ENCODE measurements at regions not wholly inside any gene's neighbourhood (a gene's known extent, or its start where the extent isn't known, plus 50 kb on each side); places are given as distances from the start of the nearest gene placed in this dataset.

DNA sequence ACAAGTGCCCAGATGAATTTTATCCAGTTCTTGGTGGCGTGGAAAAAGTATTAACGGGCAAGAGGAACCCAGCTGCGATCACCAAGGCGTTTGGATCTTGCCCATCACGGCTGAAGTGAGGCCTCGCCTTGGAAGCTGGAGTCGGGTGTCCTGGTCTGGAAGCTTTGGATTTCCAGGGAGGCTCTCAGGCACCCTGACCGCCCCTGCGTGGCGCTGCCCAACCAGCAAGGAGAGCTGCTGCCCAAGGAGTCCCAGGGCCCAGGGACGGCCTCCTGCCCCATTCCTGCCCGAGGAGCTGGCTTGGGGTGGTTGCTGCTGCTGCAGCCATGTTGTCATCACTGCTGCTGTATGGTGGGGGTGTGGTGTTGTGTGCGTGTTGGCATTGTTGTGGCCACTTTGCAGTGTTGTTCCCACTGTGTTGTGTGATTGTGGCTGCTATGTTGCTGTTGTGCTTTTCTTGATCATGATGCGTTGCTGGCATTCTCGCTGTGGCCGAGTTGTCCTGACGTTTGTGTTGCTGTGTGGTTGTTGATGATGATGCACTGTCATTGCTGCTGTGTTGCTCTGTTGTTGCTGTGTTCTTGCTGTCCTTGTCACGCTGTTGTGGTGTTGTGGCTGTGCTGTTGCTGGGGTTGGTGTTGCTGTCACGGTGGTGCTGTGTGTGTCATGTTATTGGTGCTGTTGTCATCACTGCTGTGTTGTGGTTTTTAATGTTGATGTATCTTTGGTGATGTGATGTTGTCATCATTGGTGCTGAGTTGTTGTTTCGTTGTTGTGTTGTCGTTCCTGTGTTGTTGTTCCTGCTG lies 318.8 kb downstream of the C16orf95 start:
- DNase-seq = no peak
- intact Hi-C loops (cut with DNase I, micrococcal nuclease) = no loop called here
- no peak for TF ChIP-seq CTCF (IDR thresholded peaks at IDR 0.05)
- ATAC-seq = no peak
- no peaks in the 10 kb centered on the region for H3K4me1 ChIP-seq (ENCODE audit: low read depth)
- H3K9me3 ChIP-seq = no peaks in the 10 kb centered on the region
- no peak overlapping the region for H3K4me3 ChIP-seq
- no peaks in the 10 kb centered on the region for H3K36me3 ChIP-seq (ENCODE audit: low read depth)

DNA sequence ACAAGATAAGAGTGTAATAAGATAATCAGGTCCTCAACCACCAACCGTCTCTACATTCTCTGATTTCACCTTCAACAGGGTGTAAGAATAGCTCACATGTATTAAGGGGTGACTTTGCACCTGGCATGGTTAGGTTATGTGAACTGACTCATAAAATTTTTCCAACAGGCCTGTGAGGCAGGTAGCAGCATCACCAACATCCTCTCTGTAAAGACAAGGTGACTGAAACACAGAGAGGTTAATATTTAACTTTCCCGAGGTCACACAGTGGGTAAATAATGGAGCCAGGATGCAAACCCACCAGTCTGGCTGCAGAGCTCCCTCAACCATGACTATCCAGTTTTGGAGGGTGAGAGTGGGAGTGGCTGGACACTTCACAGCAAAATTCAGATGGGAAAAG lies 317.2 kb downstream of the C16orf95 start:
- Histone ChIP-seq H3K9me3 (no peaks in the 10 kb centered on the region), H3K4me3 (no peak overlapping the region), H3K36me3 (ENCODE audit: low read depth) (no peaks in the 10 kb centered on the region), H3K4me1 (ENCODE audit: low read depth) (no peaks in the 10 kb centered on the region)
- intact Hi-C loops (cut with DNase I, micrococcal nuclease) = no loop called here
- no peak for DNase-seq
- ATAC-seq = peak; percentile 15
- no peak for TF ChIP-seq CTCF (IDR thresholded peaks at IDR 0.05)

DNA sequence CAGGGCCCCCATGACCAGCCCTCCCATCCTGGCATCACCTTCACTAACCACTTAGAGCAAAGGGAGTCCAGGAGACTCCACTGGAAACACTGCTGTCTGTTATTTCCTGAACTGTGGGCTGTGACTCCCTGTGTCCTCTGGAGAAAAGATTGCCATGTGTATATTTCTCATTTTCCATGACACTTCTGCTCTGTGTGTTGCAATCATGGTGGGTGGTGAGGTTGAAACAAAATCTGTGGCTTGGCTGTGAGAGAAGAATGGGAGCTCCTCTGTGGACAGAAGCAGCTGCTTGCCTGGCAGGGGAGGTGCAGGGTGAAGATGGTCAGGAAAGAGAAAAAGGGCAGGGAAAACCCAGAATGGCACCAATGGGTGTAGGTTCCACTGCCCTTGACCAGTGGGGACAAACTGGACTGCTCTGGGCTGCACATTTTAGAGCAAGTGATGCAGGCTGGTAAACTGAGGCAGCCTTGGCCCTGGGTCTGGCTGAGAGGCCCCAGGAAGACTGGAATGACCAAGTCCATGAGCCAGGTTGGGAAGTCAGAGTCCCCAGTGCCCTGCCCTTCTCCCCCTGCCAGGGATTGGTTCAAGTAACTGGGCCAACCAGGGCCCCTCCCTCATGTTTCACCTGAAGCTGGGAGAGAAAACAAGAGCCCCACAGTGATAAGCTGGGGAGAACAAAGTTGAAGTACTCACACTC lies 314.3 kb downstream of the C16orf95 start:
- ATAC-seq = no peak
- Histone ChIP-seq H3K4me3 (no peak overlapping the region), H3K9me3 (no peaks in the 10 kb centered on the region), H3K4me1 (ENCODE audit: low read depth) (no peaks in the 10 kb centered on the region), H3K36me3 (ENCODE audit: low read depth) (no peaks in the 10 kb centered on the region)
- DNase-seq = no peak
- no peak for TF ChIP-seq CTCF (IDR thresholded peaks at IDR 0.05)
- intact Hi-C loops (cut with DNase I, micrococcal nuclease) = no loop called here

GRCh38 chr16:87003414-87003755 lies 313.8 kb downstream of the C16orf95 start:
- Histone ChIP-seq H3K9me3 (no peaks in the 10 kb centered on the region), H3K36me3 (ENCODE audit: low read depth) (no peaks in the 10 kb centered on the region), H3K4me1 (ENCODE audit: low read depth) (no peaks in the 10 kb centered on the region), H3K4me3 (no peak overlapping the region)
- DNase-seq = no peak
- intact Hi-C loops (cut with DNase I, micrococcal nuclease) = no loop called here
- TF ChIP-seq CTCF (IDR thresholded peaks at IDR 0.05) = no peak
- no peak for ATAC-seq

DNA sequence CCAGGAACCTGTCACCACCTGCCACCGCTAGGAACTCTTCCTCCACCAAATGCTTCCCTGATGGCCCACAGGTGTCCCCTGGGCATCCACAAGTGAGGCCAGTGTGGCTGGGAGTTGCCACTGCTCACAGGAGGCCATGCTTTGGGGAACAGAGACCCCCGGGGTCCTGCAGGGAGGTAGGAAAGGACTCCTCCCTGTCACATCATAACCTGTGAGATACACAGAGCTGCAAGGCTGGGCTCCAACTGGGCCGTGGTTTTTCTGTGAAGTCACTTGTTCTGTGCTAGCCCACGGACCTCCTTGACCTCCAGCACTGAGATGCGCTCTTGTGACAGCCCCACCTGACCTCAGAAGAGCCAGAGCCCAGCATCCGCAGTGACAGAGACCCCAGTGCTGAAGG lies 311.2 kb downstream of the C16orf95 start:
- Histone ChIP-seq H3K9me3 (no peaks in the 10 kb centered on the region), H3K4me3 (no peak overlapping the region), H3K36me3 (ENCODE audit: low read depth) (no peaks in the 10 kb centered on the region), H3K4me1 (ENCODE audit: low read depth) (no peaks in the 10 kb centered on the region)
- ATAC-seq = no peak
- DNase-seq = no peak
- TF ChIP-seq CTCF (IDR thresholded peaks at IDR 0.05) = no peak
- intact Hi-C loops (cut with DNase I, micrococcal nuclease) = no loop called here

Data from mucosa of descending colon (tissue), 3 donors.